HepG2 (cell line): ENCODE measurements at regions not wholly inside any gene's neighbourhood (a gene's known extent, or its start where the extent isn't known, plus 50 kb on each side); places are given as distances from the start of the nearest gene placed in this dataset.

ENCODE experiments used
- AGO1 ChIP-seq: fragments of 200-400 bp; formaldehyde crosslinking; IDR thresholded peaks from 2 replicates; pipeline ENCODE4 v1.6.1; 2017; ENCODE audit warnings: mild to moderate bottlenecking, low read depth, low read length, moderate library complexity; ENCODE audit not compliant: poor library complexity, severe bottlenecking
- FOSL1 ChIP-seq: sonication (generic); formaldehyde crosslinking; IDR thresholded peaks from 2 replicates; pipeline ENCODE4 v1.9.0; 2021; ENCODE audit warnings: missing genetic modification reagents, borderline replicate concordance
- POLR2AphosphoS5 ChIP-seq: IDR thresholded peaks from 2 replicates; pipeline ENCODE4 v1.6.1; 2012; ENCODE audit warnings: low read depth, low read length
- SIX1 ChIP-seq: sonication (generic); formaldehyde crosslinking; IDR thresholded peaks from 2 replicates; pipeline ENCODE4 v1.4.0; 2020; ENCODE audit warnings: missing genetic modification reagents, borderline replicate concordance
- ZNF281 ChIP-seq: sonication (generic); formaldehyde crosslinking; IDR thresholded peaks from 2 replicates; pipeline ENCODE4 v1.4.0; 2020; ENCODE audit warnings: missing genetic modification reagents, borderline replicate concordance

GRCh38 chrX:78548012-78548411 lies 111.1 kb downstream of the RTL3 start:
- no peak for TF ChIP-seq SIX1 (CRISPR knock-in tag)
- TF ChIP-seq FOSL1: no peak
- no peak for TF ChIP-seq ZNF281 (CRISPR knock-in tag)
- TF ChIP-seq AGO1: no peak
- TF ChIP-seq POLR2AphosphoS5: no peak
